ENCODE measurements at regions not wholly inside any gene's neighbourhood (a gene's known extent, or its start where the extent isn't known, plus 50 kb on each side); places are given as distances from the start of the nearest gene placed in this dataset.

- DNase-seq (ENCODE audit: extremely low spot score), result no peak
- CTCF ChIA-PET, result no interaction called here
- TF ChIP-seq, protein P1, sequence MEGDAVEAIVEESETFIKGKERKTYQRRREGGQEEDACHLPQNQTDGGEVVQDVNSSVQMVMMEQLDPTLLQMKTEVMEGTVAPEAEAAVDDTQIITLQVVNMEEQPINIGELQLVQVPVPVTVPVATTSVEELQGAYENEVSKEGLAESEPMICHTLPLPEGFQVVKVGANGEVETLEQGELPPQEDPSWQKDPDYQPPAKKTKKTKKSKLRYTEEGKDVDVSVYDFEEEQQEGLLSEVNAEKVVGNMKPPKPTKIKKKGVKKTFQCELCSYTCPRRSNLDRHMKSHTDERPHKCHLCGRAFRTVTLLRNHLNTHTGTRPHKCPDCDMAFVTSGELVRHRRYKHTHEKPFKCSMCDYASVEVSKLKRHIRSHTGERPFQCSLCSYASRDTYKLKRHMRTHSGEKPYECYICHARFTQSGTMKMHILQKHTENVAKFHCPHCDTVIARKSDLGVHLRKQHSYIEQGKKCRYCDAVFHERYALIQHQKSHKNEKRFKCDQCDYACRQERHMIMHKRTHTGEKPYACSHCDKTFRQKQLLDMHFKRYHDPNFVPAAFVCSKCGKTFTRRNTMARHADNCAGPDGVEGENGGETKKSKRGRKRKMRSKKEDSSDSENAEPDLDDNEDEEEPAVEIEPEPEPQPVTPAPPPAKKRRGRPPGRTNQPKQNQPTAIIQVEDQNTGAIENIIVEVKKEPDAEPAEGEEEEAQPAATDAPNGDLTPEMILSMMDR (IDR thresholded peaks at IDR 0.05; ENCODE audit: control extremely low read depth, extremely low read depth, low read depth, missing control alignments), result no peak
- POLR2A ChIA-PET, result no interaction called here
These were observed 243.9 kb upstream of the VCX3A start for GRCh38 chrX:6778544-6779503.

DNA sequence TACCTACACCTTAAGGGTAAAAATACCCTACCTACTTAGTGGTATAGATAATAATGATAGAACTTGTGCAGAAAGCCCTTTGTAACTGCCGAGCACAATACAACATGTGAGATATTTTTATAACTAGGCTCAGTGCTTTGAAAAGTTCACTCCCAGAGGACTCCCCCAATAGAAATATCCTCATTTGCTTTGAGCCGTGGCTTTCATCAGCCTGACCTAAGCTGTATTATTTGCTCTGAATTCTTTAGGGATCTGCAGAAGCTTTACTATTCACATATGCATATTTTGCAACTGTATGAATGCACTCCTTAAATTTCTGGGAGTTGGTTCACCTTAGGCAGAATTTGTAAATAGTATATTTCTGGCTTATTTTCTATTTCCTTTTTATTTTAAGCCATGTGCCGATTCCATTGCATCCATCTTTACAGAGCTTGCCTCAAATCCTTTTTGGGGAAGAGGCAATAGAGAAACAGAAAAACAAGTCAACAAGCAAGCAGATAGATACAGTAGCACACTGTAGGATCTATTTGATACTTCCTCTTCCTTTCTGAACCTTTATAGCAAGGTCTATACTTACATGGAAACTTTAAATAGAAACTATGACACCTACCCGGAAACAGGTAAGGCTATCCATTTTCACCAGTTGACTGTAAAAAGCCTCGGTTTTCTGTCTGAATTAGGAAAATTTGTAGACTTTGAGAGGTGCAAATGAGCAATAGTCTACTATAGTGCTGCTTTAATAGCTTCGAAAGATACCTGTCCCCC lies 242.5 kb upstream of the VCX3A start:
- TF ChIP-seq, protein P1 (IDR thresholded peaks at IDR 0.05; ENCODE audit: control extremely low read depth, extremely low read depth, low read depth, missing control alignments), result no peak
- ChIA-PET CTCF (no interaction called here), POLR2A (no interaction called here)
- no peak for DNase-seq (ENCODE audit: extremely low spot score)

- no peak for DNase-seq (ENCODE audit: extremely low spot score)
- CTCF ChIA-PET, result no interaction called here
- TF ChIP-seq, protein P1 (IDR thresholded peaks at IDR 0.05; ENCODE audit: control extremely low read depth, extremely low read depth, low read depth, missing control alignments), result no peak
- POLR2A ChIA-PET, result no interaction called here
These were observed 236.0 kb upstream of the VCX3A start for GRCh38 chrX:6770936-6771335.

DNA sequence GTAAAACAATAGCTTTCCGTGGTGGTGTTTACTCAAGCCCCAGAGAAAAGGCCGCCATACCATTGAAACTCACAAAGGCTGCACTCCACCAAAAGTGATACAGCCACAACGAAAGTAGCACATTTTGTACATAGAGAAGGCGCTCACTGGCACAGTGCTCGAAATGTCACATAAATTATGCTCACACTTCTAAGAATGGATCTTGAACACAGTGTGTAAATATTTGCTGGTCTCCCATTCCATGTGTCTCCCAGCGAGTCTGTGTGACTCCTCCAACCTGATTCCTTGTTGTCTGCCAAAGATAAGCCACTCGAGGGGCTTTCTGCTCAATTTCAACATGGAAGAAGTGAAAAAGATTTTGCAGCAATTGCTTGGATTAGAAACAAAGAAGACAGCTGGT lies 234.0 kb upstream of the VCX3A start:
- TF ChIP-seq, protein P1 (IDR thresholded peaks at IDR 0.05; ENCODE audit: control extremely low read depth, extremely low read depth, low read depth, missing control alignments), result no peak
- CTCF ChIA-PET, result no interaction called here
- DNase-seq (ENCODE audit: extremely low spot score), result no peak
- POLR2A ChIA-PET, result no interaction called here

DNA sequence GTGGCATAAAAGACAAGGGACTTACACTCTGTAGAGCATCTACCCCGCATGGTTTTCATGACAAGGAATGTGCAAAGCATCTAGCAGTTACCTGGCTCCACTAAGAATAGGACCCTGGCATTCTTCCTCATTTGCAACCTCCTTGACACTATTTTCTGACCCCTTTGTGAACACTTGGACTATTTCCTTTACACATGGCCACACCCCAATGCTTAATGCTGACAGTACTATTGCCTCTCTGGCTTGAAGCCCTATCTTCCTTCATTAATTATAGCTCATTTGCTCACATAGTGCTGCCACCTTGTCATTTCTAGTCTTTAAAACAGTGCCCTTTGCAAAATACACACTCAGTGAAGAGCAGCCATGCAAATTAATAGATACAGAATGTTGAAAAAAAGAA lies 226.3 kb upstream of the VCX3A start:
- TF ChIP-seq, protein P1 (IDR thresholded peaks at IDR 0.05; ENCODE audit: control extremely low read depth, extremely low read depth, low read depth, missing control alignments), result no peak
- ChIA-PET POLR2A (no interaction called here), CTCF (no interaction called here)
- DNase-seq (ENCODE audit: extremely low spot score), result no peak

GRCh38 chrX:6759655-6760375 lies 224.9 kb upstream of the VCX3A start:
- DNase-seq (ENCODE audit: extremely low spot score), result no peak
- ChIA-PET CTCF (no interaction called here), POLR2A (no interaction called here)
- TF ChIP-seq, protein P1 (IDR thresholded peaks at IDR 0.05; ENCODE audit: control extremely low read depth, extremely low read depth, low read depth, missing control alignments), result no peak

All from GM10248 (cell line).